Prostate gland (tissue), 2 donors: ENCODE measurements at regions not wholly inside any gene's neighbourhood (a gene's known extent, or its start where the extent isn't known, plus 50 kb on each side); places are given as distances from the start of the nearest gene placed in this dataset.

Source experiments
- POLR2A ChIP-seq: fragments of 450-650 bp; IDR thresholded peaks from one replicate; pipeline ENCODE4 v1.6.1; 2016; ENCODE audit warnings: antibody characterized with exemption, mild to moderate bottlenecking
- TF ChIP-seq, protein P1 (sequence below), 4 experiments: fragments of 200-600 bp in 2 of 4; fragments of 450-650 bp in 2 of 4; sonication (generic) in 2 of 4; IDR thresholded peaks; 1 replicate in 3 of 4; 2 replicates in 1 of 4; pipeline ENCODE4 v1.5.1; 2016 to 2019; ENCODE audit warnings: antibody characterized with exemption in 4 of 4, mild to moderate bottlenecking in 2 of 4, moderate library complexity in 2 of 4

GRCh38 chr3:178960918-178961317 lies 110.7 kb downstream of the ZMAT3 start:
- TF ChIP-seq, protein P1, sequence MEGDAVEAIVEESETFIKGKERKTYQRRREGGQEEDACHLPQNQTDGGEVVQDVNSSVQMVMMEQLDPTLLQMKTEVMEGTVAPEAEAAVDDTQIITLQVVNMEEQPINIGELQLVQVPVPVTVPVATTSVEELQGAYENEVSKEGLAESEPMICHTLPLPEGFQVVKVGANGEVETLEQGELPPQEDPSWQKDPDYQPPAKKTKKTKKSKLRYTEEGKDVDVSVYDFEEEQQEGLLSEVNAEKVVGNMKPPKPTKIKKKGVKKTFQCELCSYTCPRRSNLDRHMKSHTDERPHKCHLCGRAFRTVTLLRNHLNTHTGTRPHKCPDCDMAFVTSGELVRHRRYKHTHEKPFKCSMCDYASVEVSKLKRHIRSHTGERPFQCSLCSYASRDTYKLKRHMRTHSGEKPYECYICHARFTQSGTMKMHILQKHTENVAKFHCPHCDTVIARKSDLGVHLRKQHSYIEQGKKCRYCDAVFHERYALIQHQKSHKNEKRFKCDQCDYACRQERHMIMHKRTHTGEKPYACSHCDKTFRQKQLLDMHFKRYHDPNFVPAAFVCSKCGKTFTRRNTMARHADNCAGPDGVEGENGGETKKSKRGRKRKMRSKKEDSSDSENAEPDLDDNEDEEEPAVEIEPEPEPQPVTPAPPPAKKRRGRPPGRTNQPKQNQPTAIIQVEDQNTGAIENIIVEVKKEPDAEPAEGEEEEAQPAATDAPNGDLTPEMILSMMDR (IDR thresholded peaks at IDR 0.05): no peak
- no peak for TF ChIP-seq POLR2A
